ENCODE measurements at regions not wholly inside any gene's neighbourhood (a gene's known extent, or its start where the extent isn't known, plus 50 kb on each side); places are given as distances from the start of the nearest gene placed in this dataset.

GRCh38 chr17:71458322-71458721, 662.5 kb upstream of the SOX9 start:
- TF ChIP-seq CTCF (conservative IDR thresholded peaks at IDR 0.05) (no peak), ZFX (IDR thresholded peaks at IDR 0.05) (no peak)
